Natural killer cell (primary cell): ENCODE measurements at regions not wholly inside any gene's neighbourhood (a gene's known extent, or its start where the extent isn't known, plus 50 kb on each side); places are given as distances from the start of the nearest gene placed in this dataset.

ENCODE experiments used
- ATAC-seq, 3 donors: fragments of 150-1000 bp in 2 of 3; fragments of 200-7000 bp in 1 of 3; cut with Tn5 transposase; 1 replicate in 1 of 3; 2 replicates in 2 of 3; pipeline ENCODE4 v1.10.0; 2021; ENCODE audit warnings: mild to moderate bottlenecking in 2 of 3, moderate library complexity in 2 of 3
- DNase-seq, 2 donors: peaks; one replicate each; pipeline versions ENCODE4 v3.0.0 to v3.0.0-alpha.2; 2013 to 2021; ENCODE audit warnings: mixed read lengths in 1 of 2
- H3K27ac ChIP-seq: one replicate; pipeline ENCODE4 v1.5.1; 2013; ENCODE audit warnings: mild to moderate bottlenecking, low read length
- H3K27me3 ChIP-seq: one replicate; pipeline ENCODE4 v1.6.1; 2013; ENCODE audit warnings: low read length; ENCODE audit not compliant: control insufficient read depth, insufficient read depth
- H3K36me3 ChIP-seq: one replicate; pipeline ENCODE4 v1.6.1; 2013; ENCODE audit warnings: low read length; ENCODE audit not compliant: control insufficient read depth, insufficient read depth
- H3K4me1 ChIP-seq: one replicate; pipeline ENCODE4 v1.6.1; 2013; ENCODE audit warnings: low read length; ENCODE audit not compliant: control insufficient read depth, insufficient read depth
- H3K4me3 ChIP-seq: one replicate; pipeline ENCODE4 v1.5.1; 2013; ENCODE audit warnings: low read length
- H3K9me3 ChIP-seq: one replicate; pipeline ENCODE4 v1.6.1; 2013; ENCODE audit warnings: low read length; ENCODE audit not compliant: control insufficient read depth, insufficient read depth
- H3K27ac Mint-ChIP-seq, 2 donors: one replicate each; pipeline ENCODE4 v1.8.0; 2022; ENCODE audit warnings: mild to moderate bottlenecking in 2 of 2, mixed read lengths in 2 of 2, moderate library complexity in 1 of 2
- H3K27me3 Mint-ChIP-seq, 2 donors: one replicate each; pipeline ENCODE4 v1.8.0; 2022; ENCODE audit warnings: low read depth in 2 of 2, mixed read lengths in 2 of 2
- H3K36me3 Mint-ChIP-seq: one replicate; pipeline ENCODE4 v1.8.0; 2022; ENCODE audit warnings: mixed read lengths
- H3K4me1 Mint-ChIP-seq, 2 donors: one replicate each; pipeline ENCODE4 v1.8.0; 2022; ENCODE audit warnings: mixed read lengths in 2 of 2
- H3K4me3 Mint-ChIP-seq: one replicate; pipeline ENCODE4 v1.8.0; 2022; ENCODE audit warnings: mild to moderate bottlenecking, moderate library complexity, mixed read lengths
- H3K9me3 Mint-ChIP-seq, 2 donors: one replicate each; pipeline ENCODE4 v1.8.0; 2022; ENCODE audit warnings: mixed read lengths in 2 of 2
- WGBS: methylation state at CpG from one replicate; pipeline ENCODE4 v1.1.7; 2013; ENCODE audit warnings: missing lambda C conversion rate; ENCODE audit not compliant: insufficient coverage; 5-methylcytosine and 5-hydroxymethylcytosine counted together
- intact Hi-C: fragments of 100-400 bp; cut with micrococcal nuclease; formaldehyde crosslinking; loops from one replicate; pipeline ENCODE4 v1.14.2; 2022
- TF ChIP-seq, protein P1 (sequence below): fragments of 200-600 bp; IDR thresholded peaks from one replicate; pipeline ENCODE4 v1.8.0; 2022; ENCODE audit warnings: antibody characterized with exemption

DNA sequence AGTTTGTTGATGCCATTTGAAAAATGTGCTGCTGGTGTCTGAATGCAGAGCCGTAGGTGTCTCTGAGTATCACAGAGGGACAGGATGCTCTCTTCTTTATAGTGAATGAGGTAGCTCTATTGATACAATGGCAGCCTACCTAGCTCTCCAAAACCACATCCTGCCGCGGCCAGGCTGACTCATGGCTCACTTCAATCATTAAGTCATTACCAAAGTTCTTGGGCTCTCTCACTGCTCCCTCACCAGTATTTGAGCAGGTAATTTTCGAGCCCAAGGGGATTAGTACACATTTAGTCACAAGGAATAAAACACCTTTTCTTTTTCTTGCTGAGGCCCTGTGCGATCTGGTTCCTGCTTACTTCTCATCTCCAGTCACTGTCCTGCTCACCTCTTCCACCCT is 509.0 kb upstream of the LARGE1 start:
- DNase-seq (no peak), ATAC-seq (no peak)
- intact Hi-C loops = no loop called here
- no peaks in the 10 kb centered on the region for H3K4me1 ChIP-seq
- no peak overlapping the region for H3K27ac Mint-ChIP-seq
- H3K36me3 ChIP-seq = no peaks in the 10 kb centered on the region
- H3K27me3 ChIP-seq = no peaks in the 10 kb centered on the region
- H3K27ac ChIP-seq = no peak overlapping the region
- no peak overlapping the region for H3K4me3 Mint-ChIP-seq
- no peak overlapping the region for H3K4me3 ChIP-seq
- no peaks in the 10 kb centered on the region for H3K27me3 Mint-ChIP-seq
- H3K4me1 Mint-ChIP-seq = no peaks in the 10 kb centered on the region
- TF ChIP-seq, protein P1, sequence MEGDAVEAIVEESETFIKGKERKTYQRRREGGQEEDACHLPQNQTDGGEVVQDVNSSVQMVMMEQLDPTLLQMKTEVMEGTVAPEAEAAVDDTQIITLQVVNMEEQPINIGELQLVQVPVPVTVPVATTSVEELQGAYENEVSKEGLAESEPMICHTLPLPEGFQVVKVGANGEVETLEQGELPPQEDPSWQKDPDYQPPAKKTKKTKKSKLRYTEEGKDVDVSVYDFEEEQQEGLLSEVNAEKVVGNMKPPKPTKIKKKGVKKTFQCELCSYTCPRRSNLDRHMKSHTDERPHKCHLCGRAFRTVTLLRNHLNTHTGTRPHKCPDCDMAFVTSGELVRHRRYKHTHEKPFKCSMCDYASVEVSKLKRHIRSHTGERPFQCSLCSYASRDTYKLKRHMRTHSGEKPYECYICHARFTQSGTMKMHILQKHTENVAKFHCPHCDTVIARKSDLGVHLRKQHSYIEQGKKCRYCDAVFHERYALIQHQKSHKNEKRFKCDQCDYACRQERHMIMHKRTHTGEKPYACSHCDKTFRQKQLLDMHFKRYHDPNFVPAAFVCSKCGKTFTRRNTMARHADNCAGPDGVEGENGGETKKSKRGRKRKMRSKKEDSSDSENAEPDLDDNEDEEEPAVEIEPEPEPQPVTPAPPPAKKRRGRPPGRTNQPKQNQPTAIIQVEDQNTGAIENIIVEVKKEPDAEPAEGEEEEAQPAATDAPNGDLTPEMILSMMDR = no peak
- no peaks in the 10 kb centered on the region for H3K9me3 ChIP-seq
- 81% methylated on average over 5 of the region's 5 CpGs for WGBS
- H3K9me3 Mint-ChIP-seq = peaks cover 10 to 11% of the 10 kb centered on the region in 2 donors
- no peaks in the 10 kb centered on the region for H3K36me3 Mint-ChIP-seq

DNA sequence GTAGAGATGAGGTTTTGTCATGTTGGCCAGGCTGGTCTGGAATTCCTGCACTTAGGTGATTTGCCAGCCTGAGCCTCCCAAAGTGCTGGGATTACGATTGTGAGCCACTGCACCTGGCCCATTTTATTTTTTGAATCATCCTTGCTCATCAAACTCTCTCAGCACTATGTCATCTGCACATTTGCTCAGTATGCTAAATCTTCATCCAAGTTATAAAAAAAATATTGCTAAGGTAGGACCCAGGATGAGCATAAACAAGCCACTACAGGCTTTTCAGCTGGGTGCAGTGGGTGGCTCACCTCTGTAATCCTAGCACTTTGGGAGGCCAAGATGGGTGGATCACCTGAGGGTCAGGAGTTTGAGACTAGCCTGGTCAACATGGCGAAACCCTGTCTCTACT is 510.1 kb upstream of the LARGE1 start:
- no peaks in the 10 kb centered on the region for H3K27me3 ChIP-seq
- Mint-ChIP-seq H3K4me3 (no peak overlapping the region), H3K36me3 (no peaks in the 10 kb centered on the region), H3K4me1 (no peaks in the 10 kb centered on the region), H3K9me3 (peaks cover 10 to 14% of the 10 kb centered on the region in 2 donors), H3K27ac (no peak overlapping the region), H3K27me3 (no peaks in the 10 kb centered on the region)
- no peaks in the 10 kb centered on the region for H3K36me3 ChIP-seq
- WGBS = 72% methylated on average over 2 of the region's 2 CpGs
- no peaks in the 10 kb centered on the region for H3K4me1 ChIP-seq
- no peak overlapping the region for H3K4me3 ChIP-seq
- H3K27ac ChIP-seq = no peak overlapping the region
- no peaks in the 10 kb centered on the region for H3K9me3 ChIP-seq
- DNase-seq = no peak
- no peak for ATAC-seq
- TF ChIP-seq, protein P1 = no peak
- intact Hi-C loops = no loop called here

DNA sequence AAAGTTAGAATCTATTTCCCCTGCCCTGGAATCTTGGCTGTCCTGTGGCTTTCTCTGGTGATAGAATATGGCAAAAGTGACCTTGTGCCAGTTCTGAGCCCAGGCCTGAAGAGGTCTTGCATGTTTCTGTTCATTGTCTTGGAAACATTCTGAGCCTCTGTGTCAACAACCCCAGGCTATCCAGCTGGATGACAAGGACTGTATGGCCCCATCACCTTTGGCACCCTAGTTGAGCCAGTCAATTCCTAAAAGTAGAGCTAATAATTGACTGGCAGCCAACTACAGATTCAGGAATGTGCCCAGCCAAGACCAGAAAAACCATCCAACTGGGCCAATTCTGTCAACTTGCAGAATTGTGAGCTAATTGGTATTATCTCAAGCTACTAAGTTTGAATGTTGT is 514.1 kb upstream of the LARGE1 start:
- H3K27ac Mint-ChIP-seq = no peak overlapping the region
- H3K9me3 Mint-ChIP-seq = peaks cover 16 to 18% of the 10 kb centered on the region in 2 donors
- DNase-seq (no peak), ATAC-seq (no peak)
- H3K4me3 Mint-ChIP-seq = no peak overlapping the region
- no peaks in the 10 kb centered on the region for H3K9me3 ChIP-seq
- H3K27ac ChIP-seq = no peak overlapping the region
- H3K4me1 Mint-ChIP-seq = no peaks in the 10 kb centered on the region
- intact Hi-C loops = no loop called here
- no peaks in the 10 kb centered on the region for H3K27me3 ChIP-seq
- TF ChIP-seq, protein P1 = no peak
- H3K36me3 Mint-ChIP-seq = no peaks in the 10 kb centered on the region
- H3K27me3 Mint-ChIP-seq = no peaks in the 10 kb centered on the region
- no peak overlapping the region for H3K4me3 ChIP-seq
- no peaks in the 10 kb centered on the region for H3K36me3 ChIP-seq
- H3K4me1 ChIP-seq = no peaks in the 10 kb centered on the region

DNA sequence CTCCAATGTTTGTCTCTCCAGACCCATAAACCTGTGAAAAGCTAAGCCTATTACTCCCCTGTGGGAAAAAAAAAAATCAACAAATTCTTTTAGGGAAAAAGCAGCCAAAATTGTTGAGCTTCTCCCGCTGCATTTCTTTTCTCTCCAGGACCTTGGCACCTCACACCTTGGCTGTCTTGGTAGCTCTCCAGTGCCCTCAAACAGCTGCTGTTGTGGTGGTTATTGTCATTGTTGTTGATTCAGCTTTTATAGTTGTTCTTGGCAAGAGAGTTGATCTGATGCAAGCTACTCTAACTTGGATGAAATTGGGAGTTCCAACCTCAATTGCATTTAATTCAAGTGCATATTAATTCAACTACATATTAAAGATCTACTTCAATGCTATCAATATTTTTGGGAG is 516.9 kb upstream of the LARGE1 start:
- DNase-seq (no peak), ATAC-seq (no peak)
- Histone ChIP-seq H3K4me3 (no peak overlapping the region), H3K36me3 (no peaks in the 10 kb centered on the region), H3K4me1 (no peaks in the 10 kb centered on the region), H3K27me3 (no peaks in the 10 kb centered on the region), H3K9me3 (no peaks in the 10 kb centered on the region), H3K27ac (no peak overlapping the region)
- WGBS = 100% methylated on average over 1 of the region's 1 CpG
- H3K9me3 Mint-ChIP-seq = peaks cover 14 to 18% of the 10 kb centered on the region in 2 donors
- H3K4me3 Mint-ChIP-seq = no peak overlapping the region
- no peaks in the 10 kb centered on the region for H3K27me3 Mint-ChIP-seq
- no peaks in the 10 kb centered on the region for H3K36me3 Mint-ChIP-seq
- no peaks in the 10 kb centered on the region for H3K4me1 Mint-ChIP-seq
- no peak overlapping the region for H3K27ac Mint-ChIP-seq
- intact Hi-C loops = no loop called here
- TF ChIP-seq, protein P1 = no peak
